ENCODE measurements at regions not wholly inside any gene's neighbourhood (a gene's known extent, or its start where the extent isn't known, plus 50 kb on each side); places are given as distances from the start of the nearest gene placed in this dataset.

GRCh38 chr1:39147099-39148025 is 57.1 kb upstream of the MACF1 start:
- DNase-seq (ENCODE audit: low read depth, low spot score) (peak; percentile 51), FAIRE-seq (peak; percentile 68)
- dilution Hi-C loops (cut with MboI; ENCODE audit: extremely low pct_ligation_motif_present, low sequenced_read_pairs): no loop called here
- TF ChIP-seq MAX (IDR thresholded peaks at IDR 0.05; ENCODE audit: insufficient read depth, insufficient read length) (no peak), CTCF (IDR thresholded peaks at IDR 0.05; ENCODE audit: extremely low read depth in 1 of 2, insufficient read depth in 1 of 2, low read depth in 1 of 2, low read length in 2 of 2) (no peak), POLR2A (IDR thresholded peaks at IDR 0.05; ENCODE audit: low read depth, low read length) (no peak), GATA2 (IDR thresholded peaks at IDR 0.05; ENCODE audit: insufficient read depth, insufficient read length, low read depth, low read length) (no peak), POLR2AphosphoS5 (IDR thresholded peaks at IDR 0.05; ENCODE audit: insufficient read depth, low read depth, low read length) (no peak), EZH2 (IDR thresholded peaks at IDR 0.05; ENCODE audit: borderline replicate concordance, low read depth, low read length, severe bottlenecking) (no peak), JUN (IDR thresholded peaks at IDR 0.05; ENCODE audit: borderline replicate concordance, insufficient read depth, insufficient read length, low read depth) (no peak), FOS (IDR thresholded peaks at IDR 0.05; ENCODE audit: borderline replicate concordance, insufficient read depth, low read length) (no peak), MYC (IDR thresholded peaks at IDR 0.05; ENCODE audit: low read depth, low read length) (no peak)
- Histone ChIP-seq H3K4me3 (replicated peaks in 1 of 3; ENCODE audit: insufficient read depth in 1 of 3, low read depth in 1 of 3, low read length in 3 of 3) (no peak overlapping the region), H3K9ac (replicated peaks; ENCODE audit: extremely low read depth, insufficient read depth, low read length) (no peak overlapping the region), H3K4me2 (ENCODE audit: insufficient read depth, low read length) (peak overlapping the region; percentile 12), H3K4me1 (ENCODE audit: control insufficient read depth, extremely low read depth, insufficient read depth, low read length) (peaks cover 45% of the 10 kb centered on the region), H2AFZ (ENCODE audit: low read depth, low read length) (no peak overlapping the region), H3K79me2 (ENCODE audit: control insufficient read depth, insufficient read depth, low read length) (peaks cover 95% of the 10 kb centered on the region), H3K36me3 (ENCODE audit: control insufficient read depth in 2 of 2, extremely low read depth in 1 of 2, insufficient read depth in 2 of 2, low read length in 2 of 2) (no peaks in the 10 kb centered on the region), H4K20me1 (replicated peaks; ENCODE audit: control insufficient read depth, extremely low read depth, insufficient read depth, low read length) (peaks cover 2% of the 10 kb centered on the region), H3K27ac (ENCODE audit: insufficient read depth, low read depth, low read length) (peak overlapping the region; percentile 4), H3K9me1 (replicated peaks; ENCODE audit: control insufficient read depth, extremely low read depth, insufficient read depth, low read length) (no peaks in the 10 kb centered on the region), H3K27me3 (ENCODE audit: control insufficient read depth in 2 of 2, insufficient read depth in 2 of 2, low read length in 2 of 2) (no peaks in the 10 kb centered on the region), H3K9me3 (replicated peaks; ENCODE audit: control insufficient read depth, insufficient read depth, low read length) (no peaks in the 10 kb centered on the region)
- BruUV-seq (replicated peaks): no TSS peak
- ChIA-PET POLR2A (interaction anchor here (0.7 kb wide), 1 partner anchor 240 kb away, joined by 5 read pairs; no protein-coding TSS in a partner anchor), CTCF (interaction anchor here (1.0 kb wide), 1 partner anchor 20 kb away, joined by 3 read pairs; no protein-coding TSS in a partner anchor)
- intact Hi-C loops (cut with micrococcal nuclease): no loop called here

All from endothelial cell of umbilical vein (primary cell).